COLO668 (cell line): ENCODE measurements at regions not wholly inside any gene's neighbourhood (a gene's known extent, or its start where the extent isn't known, plus 50 kb on each side); places are given as distances from the start of the nearest gene placed in this dataset.
"Not testable (repeated sequence)": the region's sequence is repeated elsewhere in the genome, so short reads cannot be mapped to it uniquely, and the experiment has no call there.

Experiments
- DNase-seq: peaks from one replicate; lab custom pipeline; 2025; ENCODE audit not compliant: unreplicated experiment; lab: John Stamatoyannopoulos, UW

DNA sequence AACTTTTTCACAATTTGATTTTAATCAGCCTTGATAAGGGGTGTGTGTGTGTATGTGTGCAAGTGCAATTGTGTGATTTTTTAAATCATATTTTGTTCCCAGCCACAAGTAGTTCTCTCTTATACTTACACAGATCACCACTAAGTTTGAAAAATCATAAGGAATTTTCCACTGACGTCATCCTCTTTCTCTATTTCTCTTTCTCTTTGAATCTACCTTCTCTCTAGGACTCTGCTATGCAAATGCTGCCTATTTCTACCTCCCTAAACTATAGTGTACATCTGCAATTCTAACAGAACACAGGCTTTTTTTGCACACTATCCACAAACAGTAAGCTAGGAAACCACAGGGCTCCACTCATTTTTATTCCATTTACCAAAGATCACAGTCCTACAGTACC is 254.6 kb upstream of the CYLC2 start:
- no peak for DNase-seq

DNA sequence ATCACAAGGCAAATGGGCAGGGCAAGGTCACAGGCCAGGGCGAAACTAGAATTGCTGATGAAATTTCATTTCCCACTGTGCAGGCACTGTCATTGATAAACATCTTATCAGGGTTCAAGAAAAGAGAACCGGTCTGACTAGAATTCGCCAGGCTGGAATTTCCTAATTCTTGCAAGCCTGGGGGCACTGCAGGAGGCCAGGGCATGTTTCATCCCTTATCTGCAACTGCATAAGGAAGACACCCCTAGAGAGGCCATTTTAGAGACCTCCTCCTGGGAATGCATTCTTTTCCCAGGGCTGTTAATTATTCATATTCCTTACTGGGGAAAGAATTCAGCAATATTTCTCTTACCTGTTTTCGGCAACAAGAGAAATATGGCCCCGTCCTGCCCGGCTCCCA is 266.2 kb upstream of the CYLC2 start:
- DNase-seq, result no peak

DNA sequence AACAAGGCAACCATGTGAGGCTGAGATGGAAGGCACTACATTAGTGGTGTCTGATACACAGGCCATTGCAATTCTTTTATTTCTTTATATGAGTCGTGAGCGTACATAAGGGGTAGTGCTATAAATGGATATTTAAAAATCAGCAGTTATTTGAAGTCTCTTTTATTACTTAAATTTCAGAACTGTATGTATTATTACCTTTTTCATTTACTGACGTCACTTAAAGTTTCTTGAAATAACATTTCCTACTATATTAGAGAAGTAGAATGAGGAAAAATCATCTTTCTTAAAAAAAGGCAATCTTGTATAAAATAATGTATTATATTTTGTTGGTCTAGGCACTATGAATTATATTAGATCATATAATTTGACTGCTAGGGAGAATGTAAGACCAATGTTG is 280.9 kb upstream of the CYLC2 start:
- DNase-seq, result no peak

DNA sequence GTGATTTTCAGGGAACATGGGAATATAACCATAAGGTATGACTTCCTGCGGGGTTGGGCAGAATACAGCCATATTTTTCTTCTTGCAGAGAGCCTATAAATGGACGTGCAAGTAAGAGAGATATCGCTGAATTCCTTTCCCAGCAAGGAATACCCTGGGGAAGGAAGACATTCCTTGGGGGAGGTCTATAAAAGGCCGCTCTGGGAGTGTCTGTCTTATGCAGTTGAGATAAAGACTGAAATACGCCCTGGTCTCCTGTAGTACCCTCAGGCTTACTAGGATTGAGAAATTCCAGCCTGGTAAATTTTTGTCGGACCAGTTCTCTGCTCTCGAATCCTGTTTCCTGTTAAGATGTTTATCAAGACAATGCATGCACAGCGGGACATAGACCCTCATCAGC is 282.2 kb upstream of the CYLC2 start:
- DNase-seq, result peak; percentile 1

DNA sequence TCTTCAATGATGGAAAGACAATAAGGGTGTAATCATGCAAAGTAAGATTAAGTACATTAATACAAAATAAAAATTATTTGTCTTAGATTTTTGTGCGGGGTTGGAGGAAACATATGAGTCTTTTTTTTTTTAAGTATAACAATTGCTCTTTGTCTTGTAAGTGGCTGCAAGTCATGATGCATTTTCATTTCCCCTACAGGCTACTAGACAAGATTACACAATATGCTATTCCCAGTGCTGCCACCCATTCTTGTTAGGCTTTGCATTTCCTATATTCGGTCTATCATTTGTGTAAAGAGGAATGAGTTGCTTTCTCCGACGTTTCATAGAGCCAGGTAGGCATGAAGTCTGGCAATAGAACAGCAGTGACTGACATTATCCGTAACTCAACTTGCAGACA is 294.2 kb upstream of the CYLC2 start:
- no peak for DNase-seq

DNA sequence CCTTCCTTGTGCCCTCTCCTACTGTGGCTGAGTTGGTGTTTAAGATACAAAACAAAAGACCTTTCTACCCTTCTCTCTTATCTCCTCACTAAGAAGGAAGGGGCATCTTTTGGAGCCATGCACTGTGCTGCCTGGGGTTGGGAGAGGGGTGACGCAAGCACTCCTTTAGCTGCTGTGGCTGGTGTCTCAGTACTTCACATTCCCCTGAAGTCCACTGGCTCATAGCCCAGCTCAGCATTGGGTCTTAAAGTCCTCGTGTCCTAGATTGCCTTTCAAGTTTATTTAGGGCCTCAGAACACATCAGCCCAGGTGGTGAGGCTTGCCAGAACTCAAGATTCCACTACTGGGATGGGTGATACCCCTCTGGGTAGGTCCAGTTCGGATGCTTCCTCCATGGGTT is 325.9 kb upstream of the CYLC2 start:
- DNase-seq, result no peak

DNA sequence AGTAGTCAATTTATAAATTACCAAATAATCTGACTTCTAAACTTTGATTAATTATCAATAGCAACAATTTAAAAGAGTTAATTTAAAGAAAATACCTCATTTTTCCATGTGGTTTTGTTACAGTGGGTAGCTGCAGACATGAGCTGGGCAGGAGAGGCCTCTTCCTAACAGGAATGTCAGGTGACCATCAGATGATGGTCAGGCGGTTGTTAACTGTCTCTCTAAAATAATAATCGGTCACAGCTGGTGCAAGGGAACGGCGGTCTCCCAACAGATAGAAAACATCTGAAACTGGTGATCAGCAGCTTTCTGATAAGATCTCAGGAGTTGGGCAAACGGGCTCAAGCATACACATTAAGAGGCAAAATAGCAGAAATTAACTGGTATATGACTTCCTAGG is 342.7 kb upstream of the CYLC2 start:
- DNase-seq, result no peak

DNA sequence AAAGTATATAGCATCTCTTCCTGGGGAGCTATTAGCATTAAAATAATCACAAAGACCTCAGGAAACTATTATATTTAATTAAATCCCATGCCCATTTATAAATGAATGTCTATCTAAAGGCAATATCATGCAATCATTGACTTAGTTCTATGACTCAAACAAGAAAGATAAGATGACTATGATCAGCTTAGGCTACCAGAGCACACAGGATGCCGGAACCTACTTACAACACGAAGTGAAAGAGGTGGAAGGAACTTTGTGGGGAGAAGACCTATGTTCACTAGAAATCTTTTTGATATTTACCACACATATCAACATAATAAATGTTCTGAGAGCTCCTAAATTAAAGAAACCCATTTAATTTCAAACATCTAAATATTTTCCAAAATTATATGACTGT is 344.2 kb upstream of the CYLC2 start:
- no peak for DNase-seq

DNA sequence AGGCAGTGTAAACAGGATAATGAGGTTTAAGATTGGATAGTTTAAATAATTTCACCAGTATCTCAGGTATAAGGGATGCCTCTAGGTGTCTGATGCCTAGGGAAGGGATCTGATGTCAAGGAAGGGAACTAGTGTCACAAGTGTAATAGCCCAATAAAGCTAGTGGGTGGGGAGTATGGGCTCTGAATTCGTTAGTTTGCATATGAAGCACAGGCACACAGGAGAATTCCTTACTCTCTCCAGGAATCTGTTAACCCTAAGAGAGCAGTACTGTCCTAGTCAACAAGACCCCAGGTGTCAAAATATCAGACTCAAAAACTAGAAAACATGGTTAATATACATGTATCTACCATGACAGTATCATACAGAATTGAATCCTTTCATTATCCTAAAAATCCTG is 352.5 kb upstream of the CYLC2 start:
- no peak for DNase-seq

DNA sequence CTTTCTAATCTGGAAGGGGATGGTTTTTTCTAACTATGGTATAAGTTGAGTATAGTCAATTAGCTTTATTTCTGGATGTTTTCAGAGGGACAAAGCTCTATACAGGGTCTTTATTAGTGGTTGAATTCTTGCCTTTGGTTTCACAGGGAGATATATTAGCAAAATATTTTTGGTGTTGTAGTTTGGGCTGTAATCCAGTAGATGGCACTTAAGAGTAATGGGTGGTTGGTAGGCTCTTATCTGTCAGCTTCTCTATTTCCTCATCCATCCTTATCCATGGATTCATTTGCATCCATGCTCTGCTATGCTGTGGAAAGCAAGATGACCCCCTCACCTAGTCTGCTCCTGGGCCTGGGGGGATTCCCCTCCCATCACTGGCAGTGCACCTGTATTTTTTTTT is 363.6 kb upstream of the CYLC2 start:
- no peak for DNase-seq

DNA sequence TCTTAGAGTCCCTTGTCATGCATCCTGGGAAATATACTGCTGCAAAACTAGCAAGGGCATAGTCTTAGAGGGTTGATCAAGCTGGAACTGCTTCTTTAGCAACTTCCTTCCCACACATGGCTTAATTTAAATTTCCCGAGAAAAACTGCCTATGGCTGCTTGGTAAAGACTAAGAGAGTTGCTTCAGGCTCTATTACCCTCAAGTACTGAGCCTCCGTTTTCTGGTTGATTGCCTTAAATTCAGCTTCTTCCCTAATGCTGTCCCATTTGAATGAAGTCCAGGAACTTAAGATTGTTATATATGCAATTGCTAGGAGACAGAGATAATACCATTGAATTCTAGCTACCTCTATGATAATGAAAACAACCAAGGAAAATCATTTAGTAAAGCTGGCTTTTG is 385.7 kb upstream of the CYLC2 start:
- no peak for DNase-seq

DNA sequence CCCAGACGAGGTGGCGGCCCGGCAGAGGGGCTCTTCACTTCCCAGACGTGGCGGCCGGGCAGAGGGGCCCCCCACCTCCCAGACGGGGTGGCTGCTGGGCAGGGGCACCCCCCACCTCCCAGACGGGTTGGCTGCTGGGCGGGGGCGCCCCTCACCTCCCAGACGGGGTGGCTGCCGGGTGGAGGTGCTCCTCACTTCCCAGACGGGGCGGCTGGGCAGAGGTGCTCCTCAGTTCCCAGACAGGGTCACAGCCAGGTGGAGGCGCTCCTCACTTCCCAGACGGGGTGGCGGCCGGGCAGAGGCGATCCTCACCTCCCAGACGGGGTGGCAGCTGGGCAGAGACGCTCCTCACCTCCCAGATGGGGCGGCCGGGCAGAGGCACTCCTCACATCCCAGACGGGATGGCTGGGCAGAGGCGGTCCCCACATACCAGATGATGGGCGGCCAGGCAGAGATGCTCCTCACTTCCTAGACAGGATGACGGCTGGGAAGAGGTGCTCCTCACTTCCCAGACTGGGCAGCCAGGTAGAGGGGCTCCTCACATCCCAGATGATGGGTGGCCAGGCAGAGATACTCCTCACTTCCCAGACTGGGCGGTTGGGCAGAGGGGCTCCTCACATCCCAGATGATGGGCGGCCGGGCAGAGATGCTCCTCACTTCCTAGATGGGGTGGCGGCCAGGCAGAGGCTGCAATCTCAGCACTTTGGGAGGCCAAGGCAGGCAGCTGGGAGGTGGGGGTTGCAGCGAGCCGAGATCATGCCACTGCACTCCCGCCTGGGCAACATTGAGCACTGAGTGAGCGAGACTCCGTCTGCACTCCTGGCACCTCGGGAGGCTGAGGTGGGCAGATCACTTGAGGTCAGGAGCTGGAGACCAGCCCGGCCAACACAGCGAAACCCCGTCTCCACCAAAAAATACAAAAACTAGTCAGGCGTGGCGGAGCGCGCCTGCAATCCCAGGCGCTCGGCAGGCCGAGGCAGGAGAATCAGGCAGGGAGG is 391.6 kb upstream of the CYLC2 start:
- DNase-seq, result not testable (repeated sequence)

DNA sequence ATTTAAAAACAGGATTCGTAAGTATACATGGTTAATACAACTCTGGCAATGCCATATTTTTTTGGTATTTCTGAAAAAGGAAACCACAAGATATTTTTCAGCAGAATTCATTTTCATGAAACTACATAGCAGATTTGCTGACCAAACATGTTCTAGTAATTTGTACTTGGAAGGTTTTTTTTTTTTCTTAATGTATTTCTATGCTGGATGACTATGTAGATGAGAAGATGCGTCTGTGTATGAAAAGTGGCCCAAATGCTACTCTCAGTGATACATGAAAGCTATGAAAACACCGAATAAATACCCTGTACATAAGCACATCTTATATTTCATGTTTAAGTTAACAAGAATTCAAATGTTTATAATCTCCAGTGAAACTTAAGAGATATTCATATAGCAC is 400.9 kb upstream of the CYLC2 start:
- no peak for DNase-seq

DNA sequence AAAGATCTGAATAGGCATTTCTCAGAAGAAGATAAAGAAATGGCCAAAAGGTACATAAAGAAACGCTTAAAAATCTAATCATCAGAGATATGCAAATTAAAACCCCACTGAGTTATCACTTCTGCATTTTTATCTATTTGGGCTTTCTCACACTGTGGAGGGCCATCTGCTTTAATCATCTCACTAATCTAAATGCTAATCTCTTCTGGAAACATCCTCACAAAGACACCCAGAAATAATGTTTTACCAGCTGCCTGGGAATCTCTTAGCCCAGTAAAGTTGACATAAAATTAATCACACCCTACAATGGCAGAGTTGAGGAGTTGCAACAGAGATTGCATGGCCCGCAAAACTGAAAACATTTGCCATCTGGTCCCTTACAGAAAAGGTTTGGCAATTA is 407.9 kb upstream of the CYLC2 start:
- no peak for DNase-seq

DNA sequence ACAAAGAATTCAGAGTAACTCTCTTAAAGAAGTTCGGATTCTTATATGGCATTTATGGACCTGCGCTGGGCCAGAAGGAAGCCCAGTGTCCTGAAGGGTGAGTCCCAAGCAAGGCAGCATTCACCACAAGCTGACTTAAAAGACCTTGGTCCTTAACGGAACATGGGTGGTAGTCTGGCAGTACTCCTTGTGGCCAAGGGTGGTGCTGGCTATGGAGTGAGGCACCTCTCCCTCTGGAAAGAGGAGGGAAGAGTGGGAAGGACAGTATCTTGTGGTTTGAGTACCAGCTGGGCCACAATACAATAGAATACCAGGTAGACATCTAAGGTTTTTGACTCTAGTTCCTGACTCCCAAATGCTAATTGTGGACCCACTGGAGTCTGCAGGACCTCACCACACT is 425.7 kb upstream of the CYLC2 start:
- DNase-seq, result no peak

DNA sequence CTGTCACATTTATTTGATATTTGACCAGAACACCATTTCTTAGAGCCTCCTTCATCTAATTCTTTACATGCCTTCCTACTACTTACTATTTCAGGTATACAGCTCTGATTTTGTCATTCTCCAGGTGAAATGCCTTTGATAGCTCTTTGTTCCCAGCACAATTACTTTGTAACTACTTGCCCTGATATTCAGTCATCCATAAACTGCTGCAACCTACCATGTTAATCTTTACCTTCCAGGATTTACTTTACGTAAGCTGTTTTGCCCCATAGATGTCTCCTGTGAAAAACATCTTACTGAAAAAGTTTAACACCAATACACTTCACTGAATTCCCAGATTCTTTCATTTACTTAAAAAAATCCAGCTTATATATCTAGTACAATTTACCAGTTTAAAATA is 443.8 kb upstream of the CYLC2 start:
- no peak for DNase-seq

DNA sequence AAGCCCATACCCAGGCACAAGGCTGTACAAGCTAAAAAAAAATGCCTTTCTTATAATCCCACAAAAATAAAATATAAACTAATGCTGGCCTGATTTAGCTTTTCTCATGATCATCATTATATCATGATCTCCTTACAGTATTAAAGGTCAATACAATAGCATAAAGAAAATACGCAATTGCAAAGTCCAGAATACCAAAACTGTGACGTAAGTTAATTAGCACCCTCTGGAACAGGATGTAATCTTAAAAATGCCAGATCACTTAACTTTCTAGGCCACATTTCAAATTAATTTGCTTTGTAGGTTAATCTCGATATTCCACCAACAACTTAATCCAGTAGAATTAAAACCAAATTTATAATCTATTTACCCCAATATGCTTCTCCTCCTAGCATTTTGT is 444.2 kb upstream of the CYLC2 start:
- DNase-seq, result no peak

DNA sequence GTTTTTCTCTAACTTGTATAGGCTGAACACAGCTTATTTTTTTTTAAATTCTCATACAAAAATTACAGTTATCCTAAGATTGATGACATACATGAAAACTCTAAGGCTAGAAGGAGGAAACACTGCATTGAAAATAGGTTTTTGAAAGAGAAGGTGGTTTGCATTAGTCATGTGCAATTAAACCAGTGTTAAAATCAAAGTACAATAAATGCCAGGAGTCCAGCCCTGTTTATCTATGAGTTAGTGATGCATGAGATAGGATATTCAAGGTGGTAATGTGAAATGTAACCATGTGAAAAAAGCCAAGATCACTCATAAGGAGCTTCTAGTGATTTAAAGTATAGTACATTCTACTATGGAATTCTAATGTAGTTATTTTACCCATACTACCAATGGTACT is 444.9 kb upstream of the CYLC2 start:
- no peak for DNase-seq

DNA sequence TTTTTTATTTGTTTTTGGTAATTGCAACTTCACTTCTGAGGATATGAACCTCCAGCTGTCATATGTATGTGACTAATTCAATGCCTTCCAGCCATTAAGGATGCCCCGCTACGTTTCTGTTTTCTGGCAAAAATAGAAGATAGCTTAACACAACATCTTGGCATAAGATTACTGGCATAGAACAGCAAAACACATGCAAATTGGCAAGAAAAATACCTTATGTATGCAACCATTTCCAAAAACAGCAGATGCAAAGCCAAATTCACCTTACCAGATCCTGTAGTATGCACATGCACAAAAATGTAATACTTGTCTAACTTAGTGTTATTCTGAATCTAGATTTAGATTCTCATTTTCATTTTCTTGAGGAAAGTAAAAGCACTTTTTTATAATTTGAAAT is 461.1 kb upstream of the CYLC2 start:
- no peak for DNase-seq

DNA sequence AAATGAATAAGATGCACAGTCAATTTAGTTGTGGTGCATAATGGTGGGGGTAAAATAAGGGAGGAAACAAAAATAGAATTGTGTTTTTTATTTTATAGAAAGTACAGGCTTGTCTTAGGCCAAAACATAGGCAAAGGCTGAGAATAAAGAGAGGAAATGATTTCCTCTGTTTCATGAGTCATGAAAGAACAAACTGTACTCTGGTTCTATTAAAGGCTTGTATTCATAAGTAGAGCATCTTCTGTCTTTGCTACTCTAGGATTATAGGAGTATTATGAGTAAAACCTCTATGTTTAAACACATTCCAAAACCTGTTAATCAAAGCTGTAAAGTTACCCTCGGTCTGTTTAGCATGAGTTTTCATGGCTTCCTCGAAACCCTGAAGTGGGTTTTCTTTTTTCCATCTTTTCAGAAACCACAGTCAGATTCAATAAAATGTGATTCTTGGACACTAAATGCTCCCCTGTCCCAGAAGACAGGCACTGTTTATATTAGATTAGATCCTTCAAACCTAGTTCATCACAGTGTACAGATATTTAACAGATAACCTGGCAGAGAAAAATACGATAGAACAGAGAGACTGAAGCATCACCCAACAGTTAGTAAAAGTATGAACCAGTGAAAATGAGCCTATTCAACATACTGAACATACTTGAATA is 473.9 kb upstream of the CYLC2 start:
- no peak for DNase-seq

DNA sequence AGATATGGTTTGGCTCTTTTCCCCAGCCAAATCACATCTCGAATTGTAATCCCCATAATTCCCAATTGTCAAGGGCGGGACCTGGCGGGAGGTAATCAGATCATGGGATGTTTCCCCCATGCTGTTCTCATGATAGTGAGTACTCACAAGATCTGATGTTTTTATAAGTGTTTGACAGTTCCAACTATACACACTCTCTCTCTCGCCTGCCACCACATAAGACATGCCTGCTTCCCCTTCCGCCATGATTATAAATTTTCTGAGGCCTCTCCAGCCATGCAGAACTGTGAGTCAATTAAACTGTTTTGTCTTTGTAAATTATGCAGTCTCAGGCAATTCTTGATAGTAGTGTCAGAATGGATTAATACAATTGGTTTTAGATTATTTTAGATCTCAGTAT is 475.7 kb upstream of the CYLC2 start:
- no peak for DNase-seq

DNA sequence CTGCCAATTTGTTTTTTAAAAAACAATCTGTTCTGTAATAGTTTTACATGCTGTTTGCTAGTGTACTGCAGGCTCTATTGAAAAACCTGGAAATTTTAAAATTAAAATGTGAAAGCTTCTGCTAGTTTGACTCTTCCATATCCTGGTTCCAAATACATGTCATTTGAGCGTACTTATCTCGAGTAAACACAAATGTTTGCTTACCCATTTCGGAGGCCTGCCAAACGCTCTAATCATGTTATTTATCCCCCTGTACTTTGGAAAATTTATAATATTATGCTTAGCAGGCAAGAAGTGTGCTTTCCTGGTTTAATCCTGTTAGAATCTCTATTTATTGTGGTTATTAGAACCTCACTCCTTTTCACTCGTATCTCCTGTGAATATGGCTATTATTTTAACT is 476.8 kb upstream of the CYLC2 start:
- no peak for DNase-seq

DNA sequence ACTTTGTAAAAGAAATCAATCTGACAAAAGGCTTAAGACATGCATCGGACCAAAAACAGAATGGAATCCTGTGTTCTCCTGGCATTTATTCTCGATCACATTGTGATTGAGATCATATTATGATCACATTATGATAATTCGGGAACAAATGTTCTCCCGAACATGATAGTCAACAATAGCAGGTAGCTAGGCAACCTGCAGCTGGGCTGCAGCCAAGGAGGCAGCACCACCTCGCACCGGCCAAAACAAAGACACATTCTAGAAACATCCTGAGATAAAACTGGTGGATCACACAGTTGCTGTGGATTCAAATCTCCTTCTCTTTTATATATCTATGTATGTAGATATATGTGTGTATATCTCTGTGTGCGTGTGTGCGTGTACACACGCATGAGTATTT is 480.6 kb upstream of the CYLC2 start:
- peak; percentile 43 for DNase-seq
